PC-3 (cell line): ENCODE measurements at regions not wholly inside any gene's neighbourhood (a gene's known extent, or its start where the extent isn't known, plus 50 kb on each side); places are given as distances from the start of the nearest gene placed in this dataset.

ENCODE experiments used
- CTCF ChIP-seq: fragments of 300-600 bp; sonication (generic); conservative IDR thresholded peaks from 2 replicates; pipeline ENCODE4 v1.5.1; 2017; ENCODE audit warnings: antibody characterized with exemption, low read depth, mild to moderate bottlenecking, low read length
- EZH2 ChIP-seq: fragments of 300-600 bp; sonication (generic); IDR thresholded peaks from one replicate; pipeline ENCODE4 v1.6.1; 2017; ENCODE audit warnings: antibody characterized with exemption, mild to moderate bottlenecking, low read length; ENCODE audit not compliant: unreplicated experiment

GRCh38 chr3:182238126-182238525 lies 526.4 kb downstream of the SOX2 start:
- TF ChIP-seq CTCF (no peak), EZH2 (no peak)
